ENCODE measurements at regions not wholly inside any gene's neighbourhood (a gene's known extent, or its start where the extent isn't known, plus 50 kb on each side); places are given as distances from the start of the nearest gene placed in this dataset.

DNA sequence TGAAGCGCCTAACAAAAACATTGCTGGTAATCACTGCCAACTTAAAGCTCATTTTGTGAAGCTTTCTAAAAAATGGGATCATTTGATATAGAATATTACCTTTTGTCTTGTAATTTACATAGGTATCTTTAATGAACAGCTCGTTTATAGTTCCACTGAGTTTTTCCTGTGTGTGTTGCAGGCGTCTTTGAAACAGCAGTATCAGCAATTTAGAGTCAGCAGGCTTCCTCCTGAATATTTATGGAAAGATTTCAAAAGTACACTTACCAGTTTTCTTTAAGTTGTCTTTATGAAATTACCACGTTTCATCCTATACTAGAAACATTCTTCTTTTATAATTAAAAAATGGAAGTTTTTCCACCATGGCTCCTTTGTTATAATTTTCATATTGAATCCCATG is 140.3 kb upstream of the GRIN3A start:
- DNase-seq: no peak
- Histone ChIP-seq H3K27ac (no peak overlapping the region), H3K27me3 (no peaks in the 10 kb centered on the region), H3K36me3 (no peaks in the 10 kb centered on the region), H3K4me3 (no peak overlapping the region), H3K9me3 (no peaks in the 10 kb centered on the region), H3K4me1 (no peaks in the 10 kb centered on the region)
- intact Hi-C loops (cut with DNase I; ENCODE audit: low total_unique reads): no loop called here
- no peak for TF ChIP-seq POLR2A (IDR thresholded peaks at IDR 0.05)
- TF ChIP-seq, protein P1, sequence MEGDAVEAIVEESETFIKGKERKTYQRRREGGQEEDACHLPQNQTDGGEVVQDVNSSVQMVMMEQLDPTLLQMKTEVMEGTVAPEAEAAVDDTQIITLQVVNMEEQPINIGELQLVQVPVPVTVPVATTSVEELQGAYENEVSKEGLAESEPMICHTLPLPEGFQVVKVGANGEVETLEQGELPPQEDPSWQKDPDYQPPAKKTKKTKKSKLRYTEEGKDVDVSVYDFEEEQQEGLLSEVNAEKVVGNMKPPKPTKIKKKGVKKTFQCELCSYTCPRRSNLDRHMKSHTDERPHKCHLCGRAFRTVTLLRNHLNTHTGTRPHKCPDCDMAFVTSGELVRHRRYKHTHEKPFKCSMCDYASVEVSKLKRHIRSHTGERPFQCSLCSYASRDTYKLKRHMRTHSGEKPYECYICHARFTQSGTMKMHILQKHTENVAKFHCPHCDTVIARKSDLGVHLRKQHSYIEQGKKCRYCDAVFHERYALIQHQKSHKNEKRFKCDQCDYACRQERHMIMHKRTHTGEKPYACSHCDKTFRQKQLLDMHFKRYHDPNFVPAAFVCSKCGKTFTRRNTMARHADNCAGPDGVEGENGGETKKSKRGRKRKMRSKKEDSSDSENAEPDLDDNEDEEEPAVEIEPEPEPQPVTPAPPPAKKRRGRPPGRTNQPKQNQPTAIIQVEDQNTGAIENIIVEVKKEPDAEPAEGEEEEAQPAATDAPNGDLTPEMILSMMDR (IDR thresholded peaks at IDR 0.05): no peak

GRCh38 chr9:101877439-101877838 is 139.0 kb upstream of the GRIN3A start:
- H3K27me3 ChIP-seq: no peaks in the 10 kb centered on the region
- H3K27ac ChIP-seq: no peak overlapping the region
- H3K4me3 ChIP-seq: no peak overlapping the region
- no peaks in the 10 kb centered on the region for H3K36me3 ChIP-seq
- no peak for DNase-seq
- intact Hi-C loops (cut with DNase I; ENCODE audit: low total_unique reads): no loop called here
- H3K4me1 ChIP-seq: no peaks in the 10 kb centered on the region
- no peaks in the 10 kb centered on the region for H3K9me3 ChIP-seq
- TF ChIP-seq POLR2A (IDR thresholded peaks at IDR 0.05): no peak
- TF ChIP-seq, protein P1 (IDR thresholded peaks at IDR 0.05): no peak

DNA sequence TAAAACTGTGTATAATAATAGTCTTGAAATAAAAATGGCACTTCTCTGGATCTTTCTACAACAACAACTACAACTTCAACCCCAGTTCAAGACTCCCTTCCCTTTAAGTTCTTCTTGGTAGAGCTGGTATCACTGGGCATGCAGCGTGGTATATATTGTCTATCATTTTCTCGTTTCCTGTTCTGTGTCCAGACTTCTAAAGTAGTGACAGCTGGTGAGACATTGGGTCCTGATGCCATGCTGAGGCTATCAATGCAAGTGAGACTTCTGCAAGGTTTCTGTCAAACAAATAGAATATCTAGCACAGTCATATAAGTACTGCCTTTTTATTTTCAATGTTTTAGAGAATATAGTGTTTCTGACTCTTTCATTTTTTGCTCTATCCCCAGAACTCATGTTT is 123.0 kb upstream of the GRIN3A start:
- intact Hi-C loops (cut with DNase I; ENCODE audit: low total_unique reads): no loop called here
- no peaks in the 10 kb centered on the region for H3K9me3 ChIP-seq
- no peak for TF ChIP-seq POLR2A (IDR thresholded peaks at IDR 0.05)
- TF ChIP-seq, protein P1 (IDR thresholded peaks at IDR 0.05): no peak

GRCh38 chr9:101860920-101861319 is 122.5 kb upstream of the GRIN3A start:
- no peak for DNase-seq
- H3K36me3 ChIP-seq: no peaks in the 10 kb centered on the region
- TF ChIP-seq POLR2A (IDR thresholded peaks at IDR 0.05): no peak
- TF ChIP-seq, protein P1 (IDR thresholded peaks at IDR 0.05): no peak
- no peak overlapping the region for H3K27ac ChIP-seq
- no peak overlapping the region for H3K4me3 ChIP-seq
- intact Hi-C loops (cut with DNase I; ENCODE audit: low total_unique reads): no loop called here
- H3K4me1 ChIP-seq: no peaks in the 10 kb centered on the region
- H3K27me3 ChIP-seq: no peaks in the 10 kb centered on the region
- no peaks in the 10 kb centered on the region for H3K9me3 ChIP-seq

More for the DNA sequence above, 123.0 kb upstream of the GRIN3A start:
- no peak overlapping the region for H3K4me3 ChIP-seq
- H3K27ac ChIP-seq: no peak overlapping the region
- no peaks in the 10 kb centered on the region for H3K36me3 ChIP-seq
- DNase-seq: no peak
- H3K27me3 ChIP-seq: no peaks in the 10 kb centered on the region
- H3K4me1 ChIP-seq: no peaks in the 10 kb centered on the region

- H3K27me3 ChIP-seq: no peaks in the 10 kb centered on the region
- DNase-seq: no peak
- intact Hi-C loops (cut with DNase I; ENCODE audit: low total_unique reads): no loop called here
- no peak overlapping the region for H3K27ac ChIP-seq
- TF ChIP-seq, protein P1 (IDR thresholded peaks at IDR 0.05): no peak
- TF ChIP-seq POLR2A (IDR thresholded peaks at IDR 0.05): no peak
- no peaks in the 10 kb centered on the region for H3K36me3 ChIP-seq
- H3K4me3 ChIP-seq: no peak overlapping the region
- no peaks in the 10 kb centered on the region for H3K4me1 ChIP-seq
- no peaks in the 10 kb centered on the region for H3K9me3 ChIP-seq
These were observed 121.2 kb upstream of the GRIN3A start for GRCh38 chr9:101859620-101860019.

Data from uterus (tissue), 3 donors.